Activated CD8-positive, alpha-beta memory T cell treated with anti-CD3 and anti-CD28 coated beads, Interleukin-2, amount 10 ng/mL, durations not matched to agents 7 days and 5 days (primary cell): ENCODE measurements at regions not wholly inside any gene's neighbourhood (a gene's known extent, or its start where the extent isn't known, plus 50 kb on each side); places are given as distances from the start of the nearest gene placed in this dataset.
"Not testable (repeated sequence)": the region's sequence is repeated elsewhere in the genome, so short reads cannot be mapped to it uniquely, and the experiment has no call there.

ENCODE experiments used
- ATAC-seq: fragments of 150-1000 bp; cut with Tn5 transposase; one replicate; pipeline ENCODE4 v1.10.0; 2021; ENCODE audit warnings: moderate library complexity
- CTCF ChIA-PET: fragments of 350-600 bp; sonication (Branson Sonifier 250); formaldehyde crosslinking; loops from one replicate; lab custom pipeline; 2021; ENCODE audit warnings: antibody characterized with exemption; lab: Charles Lee
- DNase-seq: peaks from one replicate; pipeline ENCODE4 v3.0.0-alpha.2; 2020
- H3K27ac Mint-ChIP-seq: one replicate; pipeline ENCODE4 v1.8.0; 2021; ENCODE audit warnings: mild to moderate bottlenecking, mixed read lengths
- H3K27me3 Mint-ChIP-seq: one replicate; pipeline ENCODE4 v1.8.0; 2021; ENCODE audit warnings: mixed read lengths
- H3K36me3 Mint-ChIP-seq: one replicate; pipeline ENCODE4 v1.8.0; 2021; ENCODE audit warnings: mild to moderate bottlenecking, mixed read lengths
- H3K4me1 Mint-ChIP-seq: one replicate; pipeline ENCODE4 v1.8.0; 2021; ENCODE audit warnings: mixed read lengths
- H3K4me3 Mint-ChIP-seq: one replicate; pipeline ENCODE4 v1.8.0; 2021; ENCODE audit warnings: mild to moderate bottlenecking, moderate library complexity, mixed read lengths
- H3K9me3 Mint-ChIP-seq: one replicate; pipeline ENCODE4 v1.8.0; 2022; ENCODE audit warnings: low read depth, mixed read lengths

- H3K4me3 Mint-ChIP-seq: no peak overlapping the region
- H3K4me1 Mint-ChIP-seq: no peaks in the 10 kb centered on the region
- DNase-seq (no peak), ATAC-seq (no peak)
- no peaks in the 10 kb centered on the region for H3K36me3 Mint-ChIP-seq
- H3K27ac Mint-ChIP-seq: no peak overlapping the region
- H3K27me3 Mint-ChIP-seq: peaks cover 6% of the 10 kb centered on the region
- H3K9me3 Mint-ChIP-seq: no peaks in the 10 kb centered on the region
- CTCF ChIA-PET: no interaction called here
Observed at GRCh38 chr4:158958489-158959270, 144.2 kb upstream of the RAPGEF2 start.

- Mint-ChIP-seq H3K4me3 (no peak overlapping the region), H3K27me3 (peaks cover 15% of the 10 kb centered on the region), H3K9me3 (no peaks in the 10 kb centered on the region), H3K36me3 (no peaks in the 10 kb centered on the region), H3K27ac (no peak overlapping the region), H3K4me1 (no peaks in the 10 kb centered on the region)
- no peak for ATAC-seq
- DNase-seq: no peak
- CTCF ChIA-PET: no interaction called here
Observed at GRCh38 chr4:158962393-158962792, 140.5 kb upstream of the RAPGEF2 start.

- H3K27ac Mint-ChIP-seq, H3K4me3 Mint-ChIP-seq, ATAC-seq, H3K9me3 Mint-ChIP-seq, H3K36me3 Mint-ChIP-seq, H3K4me1 Mint-ChIP-seq, DNase-seq: not testable (repeated sequence)
- CTCF ChIA-PET: interaction anchor here (1.4 kb wide), 1 partner anchor 30 kb away, joined by 3 read pairs; no protein-coding TSS in a partner anchor
- H3K27me3 Mint-ChIP-seq: peaks cover 18% of the 10 kb centered on the region
Observed at GRCh38 chr4:158963282-158963681, 139.6 kb upstream of the RAPGEF2 start.

- Mint-ChIP-seq H3K4me1 (no peaks in the 10 kb centered on the region), H3K27me3 (peaks cover 18% of the 10 kb centered on the region)
Observed at GRCh38 chr4:158964114-158964727, 138.7 kb upstream of the RAPGEF2 start.

GRCh38 chr4:158964728-158965124 is 138.2 kb upstream of the RAPGEF2 start:
- Mint-ChIP-seq H3K4me3 (no peak overlapping the region), H3K27me3 (peaks cover 18% of the 10 kb centered on the region), H3K9me3 (no peaks in the 10 kb centered on the region), H3K27ac (no peak overlapping the region), H3K36me3 (no peaks in the 10 kb centered on the region), H3K4me1 (no peaks in the 10 kb centered on the region)
- DNase-seq (no peak), ATAC-seq (no peak)
- CTCF ChIA-PET: interaction anchor here (1.4 kb wide), 1 partner anchor 31 kb away, joined by 3 read pairs; no protein-coding TSS in a partner anchor

More at GRCh38 chr4:158964114-158964727, 138.7 kb upstream of the RAPGEF2 start:
- CTCF ChIA-PET: interaction anchor here (1.4 kb wide), 1 partner anchor 30 kb away, joined by 3 read pairs; no protein-coding TSS in a partner anchor
- DNase-seq: no peak
- Mint-ChIP-seq H3K9me3 (no peaks in the 10 kb centered on the region), H3K36me3 (no peaks in the 10 kb centered on the region), H3K4me3 (no peak overlapping the region), H3K27ac (no peak overlapping the region)
- ATAC-seq: no peak

GRCh38 chr4:158965226-158965625 is 137.7 kb upstream of the RAPGEF2 start:
- H3K27ac Mint-ChIP-seq: no peak overlapping the region
- no peak for ATAC-seq
- H3K9me3 Mint-ChIP-seq: no peaks in the 10 kb centered on the region
- no peaks in the 10 kb centered on the region for H3K4me1 Mint-ChIP-seq
- H3K4me3 Mint-ChIP-seq: no peak overlapping the region
- DNase-seq: no peak
- peaks cover 17% of the 10 kb centered on the region for H3K27me3 Mint-ChIP-seq
- no peaks in the 10 kb centered on the region for H3K36me3 Mint-ChIP-seq
- CTCF ChIA-PET: no interaction called here

GRCh38 chr4:158966091-158966490 is 136.8 kb upstream of the RAPGEF2 start:
- no peaks in the 10 kb centered on the region for H3K4me1 Mint-ChIP-seq
- no peak for DNase-seq
- H3K36me3 Mint-ChIP-seq: no peaks in the 10 kb centered on the region
- no peak overlapping the region for H3K4me3 Mint-ChIP-seq
- no peak overlapping the region for H3K27ac Mint-ChIP-seq
- no peaks in the 10 kb centered on the region for H3K9me3 Mint-ChIP-seq
- CTCF ChIA-PET: interaction anchor here (0.6 kb wide), 1 partner anchor 61 kb away, joined by 3 read pairs; no protein-coding TSS in a partner anchor
- ATAC-seq: no peak
- H3K27me3 Mint-ChIP-seq: peaks cover 15% of the 10 kb centered on the region

- H3K36me3 Mint-ChIP-seq: no peaks in the 10 kb centered on the region
- H3K4me3 Mint-ChIP-seq: no peak overlapping the region
- no peaks in the 10 kb centered on the region for H3K4me1 Mint-ChIP-seq
- ATAC-seq: no peak
- no peaks in the 10 kb centered on the region for H3K9me3 Mint-ChIP-seq
- no peak overlapping the region for H3K27ac Mint-ChIP-seq
- DNase-seq: no peak
- peaks cover 12% of the 10 kb centered on the region for H3K27me3 Mint-ChIP-seq
- CTCF ChIA-PET: no interaction called here
Observed at GRCh38 chr4:158968961-158969360, 133.9 kb upstream of the RAPGEF2 start.

GRCh38 chr4:158970812-158971211 is 132.1 kb upstream of the RAPGEF2 start:
- H3K36me3 Mint-ChIP-seq: no peaks in the 10 kb centered on the region
- no peak overlapping the region for H3K27ac Mint-ChIP-seq
- ATAC-seq (no peak), DNase-seq (no peak)
- H3K4me1 Mint-ChIP-seq: no peaks in the 10 kb centered on the region
- H3K27me3 Mint-ChIP-seq: peaks cover 7% of the 10 kb centered on the region
- H3K4me3 Mint-ChIP-seq: no peak overlapping the region
- CTCF ChIA-PET: interaction anchor here (1.7 kb wide), 1 partner anchor 9 kb away, joined by 3 read pairs; no protein-coding TSS in a partner anchor
- no peaks in the 10 kb centered on the region for H3K9me3 Mint-ChIP-seq

GRCh38 chr4:158974438-158974837 is 128.4 kb upstream of the RAPGEF2 start:
- H3K27ac Mint-ChIP-seq, DNase-seq, H3K36me3 Mint-ChIP-seq, ATAC-seq, H3K9me3 Mint-ChIP-seq, H3K4me3 Mint-ChIP-seq, H3K4me1 Mint-ChIP-seq, CTCF ChIA-PET, H3K27me3 Mint-ChIP-seq: not testable (repeated sequence)

- H3K4me3 Mint-ChIP-seq, ATAC-seq, H3K36me3 Mint-ChIP-seq, DNase-seq, H3K9me3 Mint-ChIP-seq, H3K4me1 Mint-ChIP-seq, H3K27ac Mint-ChIP-seq, CTCF ChIA-PET: not testable (repeated sequence)
- H3K27me3 Mint-ChIP-seq: peaks cover 14% of the 10 kb centered on the region
Observed at GRCh38 chr4:158980711-158981110, 122.2 kb upstream of the RAPGEF2 start.

GRCh38 chr4:158991534-158992155 is 111.2 kb upstream of the RAPGEF2 start:
- Mint-ChIP-seq H3K9me3 (no peaks in the 10 kb centered on the region), H3K4me1 (no peaks in the 10 kb centered on the region), H3K27ac (no peak overlapping the region), H3K36me3 (no peaks in the 10 kb centered on the region), H3K27me3 (peaks cover 14% of the 10 kb centered on the region), H3K4me3 (no peak overlapping the region)
- DNase-seq (no peak), ATAC-seq (no peak)
- CTCF ChIA-PET: no interaction called here

- no peaks in the 10 kb centered on the region for H3K9me3 Mint-ChIP-seq
- H3K27me3 Mint-ChIP-seq: peaks cover 7% of the 10 kb centered on the region
- CTCF ChIA-PET: no interaction called here
- no peak overlapping the region for H3K4me3 Mint-ChIP-seq
- no peak overlapping the region for H3K27ac Mint-ChIP-seq
- no peak for DNase-seq
- no peak for ATAC-seq
- no peaks in the 10 kb centered on the region for H3K4me1 Mint-ChIP-seq
- no peaks in the 10 kb centered on the region for H3K36me3 Mint-ChIP-seq
Observed at GRCh38 chr4:158993891-158994290, 109.0 kb upstream of the RAPGEF2 start.
